ENCODE measurements at regions not wholly inside any gene's neighbourhood (a gene's known extent, or its start where the extent isn't known, plus 50 kb on each side); places are given as distances from the start of the nearest gene placed in this dataset.
"Not testable (repeated sequence)": the region's sequence is repeated elsewhere in the genome, so short reads cannot be mapped to it uniquely, and the experiment has no call there.

GRCh38 chr2:217606296-217606695 lies 396.5 kb downstream of the TNS1 start:
- Histone ChIP-seq H3K9me3 (ENCODE audit: control insufficient read depth in 2 of 2, insufficient read depth in 1 of 2, low read depth in 1 of 2, low read length in 1 of 2) (no peaks in the 10 kb centered on the region), H3K27ac (ENCODE audit: low read depth in 2 of 2, low read length in 1 of 2) (no peak overlapping the region), H3K36me3 (ENCODE audit: control insufficient read depth in 2 of 2, insufficient read depth in 2 of 2, low read length in 1 of 2) (no peaks in the 10 kb centered on the region), H3K4me1 (ENCODE audit: control insufficient read depth in 2 of 2, insufficient read depth in 2 of 2, low read length in 1 of 2) (peaks cover 2 to 4% of the 10 kb centered on the region in 2 donors), H3K4me3 (ENCODE audit: low read depth in 1 of 2, low read length in 2 of 2) (no peak overlapping the region), H3K27me3 (ENCODE audit: control insufficient read depth in 1 of 2, insufficient read depth in 2 of 2, low read length in 2 of 2) (no peaks in the 10 kb centered on the region)
- 44 to 76% methylated on average over 1 of the region's 1 CpG for WGBS, 2 donors

GRCh38 chr2:217604527-217605194 lies 398.1 kb downstream of the TNS1 start:
- Histone ChIP-seq H3K27ac (ENCODE audit: low read depth in 2 of 2, low read length in 1 of 2) (no peak overlapping the region), H3K36me3 (ENCODE audit: control insufficient read depth in 2 of 2, insufficient read depth in 2 of 2, low read length in 1 of 2) (no peaks in the 10 kb centered on the region), H3K27me3 (ENCODE audit: control insufficient read depth in 1 of 2, insufficient read depth in 2 of 2, low read length in 2 of 2) (no peaks in the 10 kb centered on the region), H3K4me1 (ENCODE audit: control insufficient read depth in 2 of 2, insufficient read depth in 2 of 2, low read length in 1 of 2) (peaks cover 0 to 2% of the 10 kb centered on the region in 2 donors), H3K4me3 (ENCODE audit: low read depth in 1 of 2, low read length in 2 of 2) (no peak overlapping the region), H3K9me3 (ENCODE audit: control insufficient read depth in 2 of 2, insufficient read depth in 1 of 2, low read depth in 1 of 2, low read length in 1 of 2) (no peaks in the 10 kb centered on the region)
- WGBS, 2 donors: 64 to 78% methylated on average over 9 of the region's 9 CpGs

- Histone ChIP-seq H3K4me1 (ENCODE audit: control insufficient read depth in 2 of 2, insufficient read depth in 2 of 2, low read length in 1 of 2) (peaks cover 0 to 2% of the 10 kb centered on the region in 2 donors), H3K27ac (ENCODE audit: low read depth in 2 of 2, low read length in 1 of 2) (no peak overlapping the region), H3K27me3 (ENCODE audit: control insufficient read depth in 1 of 2, insufficient read depth in 2 of 2, low read length in 2 of 2) (no peaks in the 10 kb centered on the region), H3K4me3 (ENCODE audit: low read depth in 1 of 2, low read length in 2 of 2) (no peak overlapping the region), H3K36me3 (ENCODE audit: control insufficient read depth in 2 of 2, insufficient read depth in 2 of 2, low read length in 1 of 2) (no peaks in the 10 kb centered on the region), H3K9me3 (ENCODE audit: control insufficient read depth in 2 of 2, insufficient read depth in 1 of 2, low read depth in 1 of 2, low read length in 1 of 2) (no peaks in the 10 kb centered on the region)
- WGBS, 2 donors: 58 to 70% methylated on average over 2 of the region's 2 CpGs
These were observed 401.2 kb downstream of the TNS1 start for GRCh38 chr2:217601601-217602000.

GRCh38 chr2:217599906-217600305 lies 402.9 kb downstream of the TNS1 start:
- H3K27ac ChIP-seq (ENCODE audit: low read depth in 2 of 2, low read length in 1 of 2): no peak overlapping the region
- no peaks in the 10 kb centered on the region for H3K27me3 ChIP-seq (ENCODE audit: control insufficient read depth in 1 of 2, insufficient read depth in 2 of 2, low read length in 2 of 2)
- 91 to 96% methylated on average over 3 of the region's 3 CpGs for WGBS, 2 donors
- no peaks in the 10 kb centered on the region for H3K4me1 ChIP-seq (ENCODE audit: control insufficient read depth in 2 of 2, insufficient read depth in 2 of 2, low read length in 1 of 2)
- no peaks in the 10 kb centered on the region for H3K36me3 ChIP-seq (ENCODE audit: control insufficient read depth in 2 of 2, insufficient read depth in 2 of 2, low read length in 1 of 2)
- H3K9me3 ChIP-seq (ENCODE audit: control insufficient read depth in 2 of 2, insufficient read depth in 1 of 2, low read depth in 1 of 2, low read length in 1 of 2): no peaks in the 10 kb centered on the region
- H3K4me3 ChIP-seq (ENCODE audit: low read depth in 1 of 2, low read length in 2 of 2): no peak overlapping the region

GRCh38 chr2:217597681-217598080 lies 405.1 kb downstream of the TNS1 start:
- H3K9me3 ChIP-seq (ENCODE audit: control insufficient read depth in 2 of 2, insufficient read depth in 1 of 2, low read depth in 1 of 2, low read length in 1 of 2): no peaks in the 10 kb centered on the region
- WGBS, 2 donors: 91 to 94% methylated on average over 6 of the region's 6 CpGs
- no peak overlapping the region for H3K4me3 ChIP-seq (ENCODE audit: low read depth in 1 of 2, low read length in 2 of 2)
- H3K4me1 ChIP-seq (ENCODE audit: control insufficient read depth in 2 of 2, insufficient read depth in 2 of 2, low read length in 1 of 2): no peaks in the 10 kb centered on the region
- H3K27ac ChIP-seq (ENCODE audit: low read depth in 2 of 2, low read length in 1 of 2): no peak overlapping the region
- no peaks in the 10 kb centered on the region for H3K27me3 ChIP-seq (ENCODE audit: control insufficient read depth in 1 of 2, insufficient read depth in 2 of 2, low read length in 2 of 2)
- H3K36me3 ChIP-seq (ENCODE audit: control insufficient read depth in 2 of 2, insufficient read depth in 2 of 2, low read length in 1 of 2): no peaks in the 10 kb centered on the region

GRCh38 chr2:217597145-217597544 lies 405.6 kb downstream of the TNS1 start:
- Histone ChIP-seq H3K4me3 (ENCODE audit: low read depth in 1 of 2, low read length in 2 of 2) (no peak overlapping the region), H3K4me1 (ENCODE audit: control insufficient read depth in 2 of 2, insufficient read depth in 2 of 2, low read length in 1 of 2) (no peaks in the 10 kb centered on the region), H3K36me3 (ENCODE audit: control insufficient read depth in 2 of 2, insufficient read depth in 2 of 2, low read length in 1 of 2) (no peaks in the 10 kb centered on the region), H3K9me3 (ENCODE audit: control insufficient read depth in 2 of 2, insufficient read depth in 1 of 2, low read depth in 1 of 2, low read length in 1 of 2) (no peaks in the 10 kb centered on the region), H3K27me3 (ENCODE audit: control insufficient read depth in 1 of 2, insufficient read depth in 2 of 2, low read length in 2 of 2) (no peaks in the 10 kb centered on the region), H3K27ac (ENCODE audit: low read depth in 2 of 2, low read length in 1 of 2) (no peak overlapping the region)
- WGBS, 2 donors: 85 to 87% methylated on average over 4 of the region's 4 CpGs

- WGBS, 2 donors: 60 to 63% methylated on average over 4 of the region's 4 CpGs
- H3K36me3 ChIP-seq (ENCODE audit: control insufficient read depth in 2 of 2, insufficient read depth in 2 of 2, low read length in 1 of 2): no peaks in the 10 kb centered on the region
These were observed 409.1 kb downstream of the TNS1 start for GRCh38 chr2:217593732-217594131.

GRCh38 chr2:217588266-217588665 lies 414.5 kb downstream of the TNS1 start:
- H3K36me3 ChIP-seq (ENCODE audit: control insufficient read depth in 2 of 2, insufficient read depth in 2 of 2, low read length in 1 of 2): no peaks in the 10 kb centered on the region
- H3K9me3 ChIP-seq (ENCODE audit: control insufficient read depth in 2 of 2, insufficient read depth in 1 of 2, low read depth in 1 of 2, low read length in 1 of 2): no peaks in the 10 kb centered on the region
- 74 to 85% methylated on average over 4 of the region's 4 CpGs for WGBS, 2 donors

More at GRCh38 chr2:217593732-217594131, 409.1 kb downstream of the TNS1 start:
- no peak overlapping the region for H3K27ac ChIP-seq (ENCODE audit: low read depth in 2 of 2, low read length in 1 of 2)
- no peaks in the 10 kb centered on the region for H3K4me1 ChIP-seq (ENCODE audit: control insufficient read depth in 2 of 2, insufficient read depth in 2 of 2, low read length in 1 of 2)
- H3K9me3 ChIP-seq (ENCODE audit: control insufficient read depth in 2 of 2, insufficient read depth in 1 of 2, low read depth in 1 of 2, low read length in 1 of 2): no peaks in the 10 kb centered on the region
- no peaks in the 10 kb centered on the region for H3K27me3 ChIP-seq (ENCODE audit: control insufficient read depth in 1 of 2, insufficient read depth in 2 of 2, low read length in 2 of 2)
- H3K4me3 ChIP-seq (ENCODE audit: low read depth in 1 of 2, low read length in 2 of 2): no peak overlapping the region

GRCh38 chr2:217585362-217585761 lies 417.4 kb downstream of the TNS1 start:
- Histone ChIP-seq H3K4me1 (ENCODE audit: control insufficient read depth in 2 of 2, insufficient read depth in 2 of 2, low read length in 1 of 2) (no peaks in the 10 kb centered on the region), H3K36me3 (ENCODE audit: control insufficient read depth in 2 of 2, insufficient read depth in 2 of 2, low read length in 1 of 2) (no peaks in the 10 kb centered on the region), H3K9me3 (ENCODE audit: control insufficient read depth in 2 of 2, insufficient read depth in 1 of 2, low read depth in 1 of 2, low read length in 1 of 2) (no peaks in the 10 kb centered on the region), H3K27me3 (ENCODE audit: control insufficient read depth in 1 of 2, insufficient read depth in 2 of 2, low read length in 2 of 2) (no peaks in the 10 kb centered on the region), H3K4me3 (ENCODE audit: low read depth in 1 of 2, low read length in 2 of 2) (no peak overlapping the region), H3K27ac (ENCODE audit: low read depth in 2 of 2, low read length in 1 of 2) (no peak overlapping the region)
- 59 to 63% methylated on average over 3 of the region's 3 CpGs for WGBS, 2 donors

More at GRCh38 chr2:217588266-217588665, 414.5 kb downstream of the TNS1 start:
- no peak overlapping the region for H3K27ac ChIP-seq (ENCODE audit: low read depth in 2 of 2, low read length in 1 of 2)
- H3K27me3 ChIP-seq (ENCODE audit: control insufficient read depth in 1 of 2, insufficient read depth in 2 of 2, low read length in 2 of 2): no peaks in the 10 kb centered on the region
- H3K4me3 ChIP-seq (ENCODE audit: low read depth in 1 of 2, low read length in 2 of 2): no peak overlapping the region
- H3K4me1 ChIP-seq (ENCODE audit: control insufficient read depth in 2 of 2, insufficient read depth in 2 of 2, low read length in 1 of 2): no peaks in the 10 kb centered on the region

GRCh38 chr2:217580407-217580806 lies 422.4 kb downstream of the TNS1 start:
- H3K36me3 ChIP-seq (ENCODE audit: control insufficient read depth in 2 of 2, insufficient read depth in 2 of 2, low read length in 1 of 2); H3K4me1 ChIP-seq (ENCODE audit: control insufficient read depth in 2 of 2, insufficient read depth in 2 of 2, low read length in 1 of 2); H3K27ac ChIP-seq (ENCODE audit: low read depth in 2 of 2, low read length in 1 of 2); H3K4me3 ChIP-seq (ENCODE audit: low read depth in 1 of 2, low read length in 2 of 2); H3K9me3 ChIP-seq (ENCODE audit: control insufficient read depth in 2 of 2, insufficient read depth in 1 of 2, low read depth in 1 of 2, low read length in 1 of 2); H3K27me3 ChIP-seq (ENCODE audit: control insufficient read depth in 1 of 2, insufficient read depth in 2 of 2, low read length in 2 of 2): not testable (repeated sequence)
- 70 to 91% methylated on average over 1 of the region's 1 CpG for WGBS, 2 donors
